NB4 (cell line): ENCODE measurements at regions not wholly inside any gene's neighbourhood (a gene's known extent, or its start where the extent isn't known, plus 50 kb on each side); places are given as distances from the start of the nearest gene placed in this dataset.

Source experiments
- DNase-seq: peaks from one replicate; pipeline ENCODE4 v3.0.0; 2010; ENCODE audit warnings: low read depth
- H3K4me3 ChIP-seq: one replicate; pipeline ENCODE4 v1.5.1; 2011; ENCODE audit warnings: mild to moderate bottlenecking, low read depth, low read length, moderate library complexity
- MYC ChIP-seq: IDR thresholded peaks from 2 replicates; pipeline ENCODE4 v1.6.1; 2011; ENCODE audit warnings: low read depth, low read length
- POLR2A ChIP-seq: IDR thresholded peaks from 2 replicates; pipeline ENCODE4 v1.6.1; 2011; ENCODE audit warnings: mild to moderate bottlenecking; ENCODE audit not compliant: insufficient read length; ENCODE audit errors: extremely low read depth
- TF ChIP-seq, protein P1 (sequence below): IDR thresholded peaks from one replicate; pipeline ENCODE4 v1.5.1; 2012; ENCODE audit warnings: low read depth, low read length
- TF ChIP-seq, protein P2 (sequence below): IDR thresholded peaks from 2 replicates; pipeline ENCODE4 v1.6.1; 2011; ENCODE audit warnings: low read depth, low read length

DNA sequence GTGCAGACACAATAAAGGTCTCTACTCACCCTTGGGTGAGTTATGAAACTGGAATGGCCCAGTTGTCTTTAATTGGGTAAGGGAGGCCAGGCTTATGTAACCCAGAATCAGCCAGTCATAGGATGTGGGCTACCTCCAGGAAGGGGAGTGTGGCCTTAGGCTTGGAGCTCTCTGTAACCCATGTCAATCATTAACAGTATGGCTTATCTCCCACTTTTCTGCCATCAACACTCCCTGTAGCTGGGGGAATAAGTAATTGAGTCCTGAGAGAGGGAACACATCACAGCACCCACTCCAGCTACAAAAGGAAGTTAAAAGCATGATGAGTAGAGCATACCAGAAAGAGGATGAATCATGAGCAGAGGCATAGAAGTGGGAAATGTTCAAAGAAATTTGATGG lies 327.0 kb upstream of the DUSP10 start:
- no peak overlapping the region for H3K4me3 ChIP-seq
- TF ChIP-seq MYC (no peak), POLR2A (no peak)
- TF ChIP-seq, protein P1, sequence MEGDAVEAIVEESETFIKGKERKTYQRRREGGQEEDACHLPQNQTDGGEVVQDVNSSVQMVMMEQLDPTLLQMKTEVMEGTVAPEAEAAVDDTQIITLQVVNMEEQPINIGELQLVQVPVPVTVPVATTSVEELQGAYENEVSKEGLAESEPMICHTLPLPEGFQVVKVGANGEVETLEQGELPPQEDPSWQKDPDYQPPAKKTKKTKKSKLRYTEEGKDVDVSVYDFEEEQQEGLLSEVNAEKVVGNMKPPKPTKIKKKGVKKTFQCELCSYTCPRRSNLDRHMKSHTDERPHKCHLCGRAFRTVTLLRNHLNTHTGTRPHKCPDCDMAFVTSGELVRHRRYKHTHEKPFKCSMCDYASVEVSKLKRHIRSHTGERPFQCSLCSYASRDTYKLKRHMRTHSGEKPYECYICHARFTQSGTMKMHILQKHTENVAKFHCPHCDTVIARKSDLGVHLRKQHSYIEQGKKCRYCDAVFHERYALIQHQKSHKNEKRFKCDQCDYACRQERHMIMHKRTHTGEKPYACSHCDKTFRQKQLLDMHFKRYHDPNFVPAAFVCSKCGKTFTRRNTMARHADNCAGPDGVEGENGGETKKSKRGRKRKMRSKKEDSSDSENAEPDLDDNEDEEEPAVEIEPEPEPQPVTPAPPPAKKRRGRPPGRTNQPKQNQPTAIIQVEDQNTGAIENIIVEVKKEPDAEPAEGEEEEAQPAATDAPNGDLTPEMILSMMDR, result no peak
- TF ChIP-seq, protein P2, sequence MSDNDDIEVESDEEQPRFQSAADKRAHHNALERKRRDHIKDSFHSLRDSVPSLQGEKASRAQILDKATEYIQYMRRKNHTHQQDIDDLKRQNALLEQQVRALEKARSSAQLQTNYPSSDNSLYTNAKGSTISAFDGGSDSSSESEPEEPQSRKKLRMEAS, result no peak
- DNase-seq, result peak; percentile 74

DNA sequence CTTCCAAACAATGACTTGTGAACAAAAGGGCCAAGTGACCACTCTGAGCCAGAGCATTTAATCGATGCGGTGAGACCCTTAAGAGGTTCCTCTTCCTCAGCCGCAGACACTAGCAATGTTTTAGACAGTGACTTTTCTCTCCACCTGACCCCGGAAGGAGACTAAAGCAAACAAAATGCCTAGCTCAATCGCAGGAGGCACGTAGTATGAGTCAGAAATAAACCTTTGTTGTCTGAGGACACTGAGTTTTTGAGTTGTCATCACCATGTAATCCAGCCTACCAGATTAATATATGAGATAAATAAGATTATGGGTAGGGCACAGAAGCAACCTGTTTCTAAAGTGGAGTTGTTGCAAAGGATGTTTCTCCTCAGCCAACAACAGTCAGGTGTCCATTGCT lies 326.2 kb upstream of the DUSP10 start:
- no peak overlapping the region for H3K4me3 ChIP-seq
- TF ChIP-seq POLR2A, result no peak
- TF ChIP-seq, protein P1, result no peak
- TF ChIP-seq MYC, result no peak
- TF ChIP-seq, protein P2, result no peak
- no peak for DNase-seq

DNA sequence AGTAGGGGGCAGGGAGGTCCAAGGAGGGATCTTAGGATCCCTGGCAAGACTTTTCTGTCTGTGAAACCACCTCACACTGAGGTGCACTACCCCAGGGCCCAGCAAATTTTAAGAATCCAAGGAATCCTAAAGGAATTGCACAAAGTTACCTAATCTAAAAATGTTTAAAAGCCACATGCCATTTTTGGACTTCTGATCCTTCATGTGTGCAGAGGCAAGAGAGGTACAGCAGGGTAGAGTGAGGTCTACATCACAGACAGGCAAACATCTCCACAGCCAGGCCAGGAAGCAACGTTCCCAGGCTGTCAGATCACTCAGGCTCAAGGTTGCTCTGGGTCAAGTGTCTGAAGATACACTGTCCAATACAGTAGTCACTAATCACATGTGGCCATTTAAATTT lies 324.6 kb upstream of the DUSP10 start:
- no peak for TF ChIP-seq MYC
- TF ChIP-seq, protein P1, result no peak
- TF ChIP-seq, protein P2, result no peak
- no peak for TF ChIP-seq POLR2A
- H3K4me3 ChIP-seq, result no peak overlapping the region
- no peak for DNase-seq

DNA sequence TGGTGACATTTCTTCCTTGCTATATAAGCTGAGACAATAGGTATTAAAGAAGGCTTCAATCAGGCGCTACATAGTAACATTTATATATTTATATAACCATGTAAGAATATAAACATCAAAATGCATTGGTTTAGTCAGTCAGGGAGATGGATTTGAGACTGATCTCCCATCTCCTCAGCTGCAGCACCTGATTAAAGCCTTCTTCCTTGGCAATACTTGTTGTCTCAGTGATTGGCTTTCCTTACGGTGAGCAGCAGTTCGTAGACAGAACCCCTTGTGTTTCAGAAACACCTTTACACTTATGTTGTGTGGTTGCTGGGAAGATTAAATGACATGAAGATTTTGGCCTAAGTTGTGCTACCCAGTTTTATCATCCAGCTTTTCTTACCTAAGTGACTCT lies 323.3 kb upstream of the DUSP10 start:
- no peak overlapping the region for H3K4me3 ChIP-seq
- TF ChIP-seq POLR2A (no peak), MYC (no peak)
- TF ChIP-seq, protein P1, result no peak
- TF ChIP-seq, protein P2, result no peak
- DNase-seq, result no peak

DNA sequence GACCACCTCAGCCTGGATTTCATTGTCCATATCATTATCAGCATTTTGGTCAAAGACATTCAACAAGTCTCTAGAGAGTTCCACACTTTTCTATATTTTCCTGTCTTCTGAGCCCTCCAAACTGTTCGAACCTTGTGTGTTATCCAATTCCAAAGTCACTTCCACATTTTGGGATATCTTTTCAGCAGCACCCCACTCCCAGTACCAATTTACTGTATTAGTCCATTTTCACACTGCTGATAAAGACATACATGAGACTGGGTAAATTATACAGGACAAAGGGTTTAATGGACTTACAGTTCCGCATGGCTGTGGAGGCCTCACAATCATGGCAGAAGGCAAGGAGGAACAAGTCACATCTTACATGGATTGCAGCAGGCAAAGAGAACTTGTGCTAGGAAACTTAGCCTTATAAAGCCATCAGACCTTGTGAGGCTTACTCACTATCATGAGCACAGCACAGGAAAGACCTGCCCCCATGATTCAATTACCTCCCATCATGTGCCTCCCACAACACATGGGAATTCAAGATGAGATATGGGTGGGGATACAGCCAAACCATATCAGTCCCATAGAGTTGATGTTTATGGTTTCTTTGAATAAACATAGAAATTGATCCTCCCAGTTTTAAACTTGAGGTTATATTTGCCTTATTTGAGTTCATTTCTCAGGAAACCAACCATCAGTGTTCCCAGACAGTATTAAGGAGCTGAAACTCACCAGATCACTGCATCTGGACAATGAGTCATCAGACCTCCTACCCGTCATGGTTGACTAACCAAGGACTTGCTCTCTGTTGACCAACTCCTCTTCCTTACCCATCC lies 322.7 kb upstream of the DUSP10 start:
- DNase-seq, result peak; percentile 8
- TF ChIP-seq, protein P1, result no peak
- no peak for TF ChIP-seq MYC

More for the DNA sequence above, 322.7 kb upstream of the DUSP10 start:
- H3K4me3 ChIP-seq, result no peak overlapping the region
